Omental fat pad (tissue), 3 donors: ENCODE measurements at regions not wholly inside any gene's neighbourhood (a gene's known extent, or its start where the extent isn't known, plus 50 kb on each side); places are given as distances from the start of the nearest gene placed in this dataset.
"Not testable (repeated sequence)": the region's sequence is repeated elsewhere in the genome, so short reads cannot be mapped to it uniquely, and the experiment has no call there.

Source experiments
- ATAC-seq: fragments of 150-250 bp; one replicate; pipeline ENCODE4 v1.9.1; 2016; ENCODE audit warnings: mild to moderate bottlenecking, moderate library complexity; ENCODE audit not compliant: low FRiP score
- DNase-seq: peaks from one replicate; pipeline ENCODE4 v3.0.0-alpha.2; 2019; ENCODE audit warnings: low spot score
- CTCF ChIP-seq, 3 donors: fragments of 450-650 bp; IDR thresholded peaks; one replicate each; pipeline ENCODE4 v1.5.1; 2016 to 2017; ENCODE audit warnings: antibody characterized with exemption in 3 of 3, mild to moderate bottlenecking in 3 of 3, moderate library complexity in 2 of 3

- DNase-seq, result no peak
- no peak for ATAC-seq
- TF ChIP-seq CTCF (IDR thresholded peaks at IDR 0.05), result no peak
These were observed 433.4 kb upstream of the OR4E1 start for GRCh38 chr14:22106700-22107697.

DNA sequence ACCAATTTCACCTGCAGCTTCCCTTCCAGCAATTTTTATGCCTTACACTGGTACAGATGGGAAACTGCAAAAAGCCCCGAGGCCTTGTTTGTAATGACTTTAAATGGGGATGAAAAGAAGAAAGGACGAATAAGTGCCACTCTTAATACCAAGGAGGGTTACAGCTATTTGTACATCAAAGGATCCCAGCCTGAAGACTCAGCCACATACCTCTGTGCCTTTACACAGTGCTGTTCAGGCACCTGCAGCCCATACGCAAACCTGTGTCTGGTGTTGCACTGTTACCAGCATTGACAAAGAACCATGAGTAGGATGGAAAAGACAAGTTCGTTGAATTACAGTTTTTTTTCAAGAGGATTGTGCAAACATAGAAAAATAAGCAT is 432.0 kb upstream of the OR4E1 start:
- ATAC-seq (no peak), DNase-seq (no peak)
- TF ChIP-seq CTCF (IDR thresholded peaks at IDR 0.05), result no peak

DNA sequence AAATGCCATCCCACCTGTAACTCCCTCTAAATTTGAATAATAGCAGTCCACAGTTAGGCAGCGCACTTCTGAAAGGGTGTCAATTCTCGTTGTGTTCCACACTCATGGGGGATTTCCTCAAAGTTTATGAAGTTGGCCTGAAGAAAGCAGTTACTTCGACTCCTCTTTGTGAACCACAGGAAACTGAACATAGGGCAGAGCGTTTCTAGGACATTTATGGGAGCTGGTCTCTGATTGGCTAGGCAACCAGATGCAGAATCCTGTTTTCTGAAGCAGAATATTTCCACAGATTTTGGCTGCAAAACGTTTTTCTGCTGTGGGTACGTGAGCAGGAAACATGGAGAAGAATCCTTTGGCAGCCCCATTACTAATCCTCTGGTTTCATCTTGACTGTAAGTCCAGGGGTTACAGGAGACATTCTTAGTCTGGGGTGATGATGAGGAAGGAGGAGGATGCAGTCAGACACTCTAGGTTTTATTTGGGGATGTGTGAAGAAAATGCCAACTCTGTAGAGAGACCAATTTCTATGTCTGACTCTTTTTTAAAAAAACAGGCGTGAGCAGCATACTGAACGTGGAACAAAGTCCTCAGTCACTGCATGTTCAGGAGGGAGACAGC is 431.5 kb upstream of the OR4E1 start:
- no peak for ATAC-seq
- no peak for DNase-seq
- no peak for TF ChIP-seq CTCF (IDR thresholded peaks at IDR 0.05)

DNA sequence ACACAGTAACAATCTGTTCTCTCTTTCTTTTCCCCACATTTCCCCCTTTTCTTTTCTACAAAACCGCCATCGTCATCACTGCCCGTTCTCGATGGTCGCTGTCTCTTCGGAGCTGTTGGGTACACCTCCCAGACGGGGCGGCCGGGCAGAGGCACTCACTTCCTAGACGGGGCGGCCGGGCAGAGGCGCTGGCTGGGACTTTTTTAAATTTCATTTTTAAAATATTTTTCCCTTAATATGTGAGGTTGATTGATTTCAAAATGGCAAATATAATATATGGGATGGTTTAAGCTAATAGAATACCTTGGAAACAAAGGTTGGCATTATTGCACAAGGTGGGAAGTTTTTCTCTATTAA is 427.1 kb upstream of the OR4E1 start:
- not testable (repeated sequence) for DNase-seq

DNA sequence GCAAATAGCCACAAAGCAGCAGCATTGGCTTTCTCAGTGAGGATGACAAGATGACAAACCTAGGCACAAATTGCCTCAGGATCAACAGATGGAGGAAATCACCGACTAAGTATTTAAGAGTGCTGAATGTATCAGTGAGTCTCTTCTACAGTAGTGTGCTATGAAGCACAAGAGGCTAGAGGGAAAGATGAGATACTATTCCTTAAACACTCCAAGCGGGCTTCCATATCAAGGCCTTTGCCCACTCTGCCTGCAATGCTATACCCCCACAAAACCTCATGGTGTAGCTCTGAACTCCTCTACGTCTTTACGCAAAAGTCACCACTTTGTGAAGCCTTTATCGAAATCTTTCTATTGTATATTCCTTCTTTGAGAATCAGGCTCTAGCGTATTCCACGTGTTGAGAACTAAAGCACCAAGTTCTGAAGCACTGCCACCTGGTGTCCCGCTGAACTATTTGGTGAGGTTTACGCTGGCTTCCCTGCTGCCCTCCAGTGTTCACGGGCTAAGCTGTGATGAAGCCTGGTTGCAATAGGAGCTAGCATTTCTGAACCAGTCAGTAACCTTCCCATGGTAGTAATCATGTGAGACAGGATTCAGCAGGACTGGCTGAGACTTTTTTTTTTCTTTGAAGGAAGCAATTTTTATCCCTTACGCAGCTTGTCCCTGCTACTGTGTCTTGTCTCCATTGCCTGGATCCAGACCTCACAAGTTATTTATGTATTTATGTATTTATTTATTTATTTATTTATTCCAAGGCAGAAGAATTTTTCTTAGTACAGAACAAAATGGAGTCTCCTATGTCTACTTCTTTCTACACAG is 426.5 kb upstream of the OR4E1 start:
- DNase-seq (no peak), ATAC-seq (no peak)
- no peak for TF ChIP-seq CTCF (IDR thresholded peaks at IDR 0.05)

More for the DNA sequence above, 427.1 kb upstream of the OR4E1 start:
- ATAC-seq, result not testable (repeated sequence)

DNA sequence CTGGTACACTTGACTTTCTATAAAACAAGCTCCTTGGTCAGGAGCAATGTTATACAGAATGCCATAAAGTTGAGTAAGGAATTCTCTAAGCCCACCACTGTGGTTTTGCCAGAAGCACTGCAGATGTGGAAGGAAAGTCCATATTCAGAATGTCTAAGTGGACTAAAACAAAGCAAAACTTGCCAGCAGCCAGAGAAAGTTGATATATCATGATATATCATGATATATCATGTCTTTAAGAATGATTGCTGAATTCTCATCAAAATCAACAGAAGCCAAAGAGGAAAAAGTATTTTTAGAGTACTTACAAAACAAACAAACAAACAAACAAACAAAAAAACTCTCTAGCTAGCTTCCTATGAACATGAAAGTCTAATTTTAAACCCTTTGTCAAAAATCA is 424.8 kb upstream of the OR4E1 start:
- ATAC-seq (no peak), DNase-seq (no peak)
- no peak for TF ChIP-seq CTCF (IDR thresholded peaks at IDR 0.05)
